SK-N-SH (cell line): ENCODE measurements at regions not wholly inside any gene's neighbourhood (a gene's known extent, or its start where the extent isn't known, plus 50 kb on each side); places are given as distances from the start of the nearest gene placed in this dataset.

Experiments used
- CTCF ChIP-seq: fragments of 200-600 bp; sonication (generic); IDR thresholded peaks from 2 replicates; pipeline ENCODE4 v1.6.1; 2017; ENCODE audit warnings: antibody characterized with exemption, mild to moderate bottlenecking, moderate library complexity
- FOXM1 ChIP-seq: IDR thresholded peaks from 2 replicates; pipeline ENCODE4 v1.4.0; 2012; ENCODE audit warnings: low read depth, mild to moderate bottlenecking
- SIN3A ChIP-seq: IDR thresholded peaks from 2 replicates; pipeline ENCODE4 v1.6.1; 2012; ENCODE audit warnings: low read depth, mild to moderate bottlenecking, low read length, moderate library complexity, borderline replicate concordance

DNA sequence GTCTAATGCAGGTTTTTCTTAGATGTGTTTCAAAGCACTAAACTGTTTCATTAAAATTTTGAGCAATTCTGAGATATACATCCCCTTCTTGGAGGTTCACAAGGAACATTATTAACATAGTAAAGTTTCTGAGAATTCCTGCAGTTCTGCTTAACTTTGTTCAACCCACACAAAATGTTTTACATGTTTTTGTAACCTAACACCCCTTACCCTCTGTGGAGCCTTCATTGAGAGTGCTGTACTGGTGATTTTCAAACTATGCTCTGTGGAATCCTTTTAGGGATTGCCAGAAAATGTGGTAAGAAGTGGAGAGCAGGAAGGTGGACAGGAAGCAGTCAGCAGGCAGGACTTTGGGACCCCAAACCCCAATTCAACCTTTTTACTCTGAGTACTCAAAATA, 53.6 kb upstream of the ABCB5 start:
- TF ChIP-seq CTCF (no peak), FOXM1 (no peak), SIN3A (no peak)
